Posterior vena cava (tissue), 2 donors: ENCODE measurements at regions not wholly inside any gene's neighbourhood (a gene's known extent, or its start where the extent isn't known, plus 50 kb on each side); places are given as distances from the start of the nearest gene placed in this dataset.

Experiments used
- DNase-seq: peaks from one replicate; pipeline ENCODE4 v3.0.0-alpha.2; 2020; ENCODE audit warnings: low spot score
- intact Hi-C, 2 donors: fragments of 100-400 bp; cut with DNase I; formaldehyde crosslinking; loops; one replicate each; pipeline versions ENCODE4 v1.14.1 to v1.14.2; 2022 to 2023
- donor health status: DM: yes; HTN: yes; CAD: no.
- donor health status: DM: yes; HTN: yes; CAD: no.

DNA sequence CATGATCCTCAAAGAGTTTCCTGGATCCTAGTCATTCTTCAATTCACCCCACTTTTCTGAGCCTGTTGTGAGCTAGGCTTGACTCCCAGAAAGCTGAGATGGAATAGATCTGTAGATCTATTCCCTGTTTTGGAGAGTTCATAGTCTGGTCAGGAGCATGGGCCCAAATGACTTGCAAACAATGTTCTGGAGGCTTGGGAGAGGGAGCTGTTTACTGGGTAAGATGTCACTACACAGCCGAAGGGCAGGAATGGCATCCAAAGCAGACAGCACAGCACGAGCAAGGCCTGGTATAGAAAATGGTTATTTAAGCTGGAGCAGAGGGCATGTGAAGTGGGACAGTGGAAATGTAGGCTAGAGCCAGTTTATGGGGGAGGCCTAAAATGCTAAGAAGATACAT, 152.5 kb upstream of the ALDH1B1 start:
- DNase-seq = no peak
- intact Hi-C loops = no loop called here

DNA sequence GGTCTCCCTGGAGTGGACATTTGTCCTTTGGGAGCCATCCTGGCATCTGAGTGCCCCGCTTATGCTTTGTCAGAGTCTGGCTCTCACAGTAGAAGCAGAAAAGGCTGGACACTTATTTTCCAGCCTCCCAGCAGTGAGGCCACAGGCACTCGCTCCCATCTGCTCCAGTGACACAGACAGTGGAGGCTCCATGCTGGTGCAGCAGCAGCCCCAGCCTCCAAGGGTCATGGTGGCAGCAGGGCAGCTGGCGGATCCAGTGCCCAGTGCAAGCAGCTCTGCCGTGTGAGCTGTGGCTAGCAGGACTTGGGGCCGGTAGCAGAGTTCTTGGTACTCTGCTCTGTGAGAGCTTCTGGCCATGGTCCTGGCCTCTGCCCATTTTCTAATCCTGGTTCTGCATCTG, 157.3 kb upstream of the ALDH1B1 start:
- intact Hi-C loops = no loop called here

DNA sequence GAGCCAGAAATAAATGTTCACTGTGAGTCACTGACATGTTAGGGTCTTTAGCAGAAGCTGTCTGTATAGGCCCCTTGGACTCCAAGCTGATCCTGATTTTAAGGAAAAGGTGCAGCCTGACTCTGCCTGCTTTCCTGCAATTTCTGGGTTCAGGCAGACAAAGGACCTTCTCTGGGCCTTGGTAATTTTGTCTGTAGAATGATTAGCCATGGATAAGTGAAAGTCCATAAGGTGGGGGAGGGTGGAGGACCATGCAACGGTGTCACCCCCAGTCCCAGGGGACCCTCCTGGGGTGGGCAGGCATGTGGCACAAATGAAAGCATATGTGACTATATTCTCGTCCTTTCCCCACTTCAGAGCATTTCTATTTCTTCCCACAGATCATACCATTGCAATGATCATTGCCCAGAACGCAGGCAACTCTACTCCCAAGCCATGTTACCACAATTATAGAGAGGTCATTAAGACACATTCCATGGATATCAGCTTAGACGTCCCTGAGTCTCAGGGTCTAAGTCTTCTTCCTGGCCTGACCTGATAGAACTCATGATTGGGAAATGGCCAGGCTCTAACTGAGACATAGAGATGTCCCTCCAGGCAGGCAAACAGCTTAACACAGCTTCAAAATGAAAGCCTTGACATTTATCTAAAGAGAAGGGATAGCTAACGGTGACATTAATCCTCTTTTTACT, 157.9 kb upstream of the ALDH1B1 start:
- no peak for DNase-seq
- intact Hi-C loops = no loop called here

More for the DNA sequence above, 157.3 kb upstream of the ALDH1B1 start:
- DNase-seq = no peak

DNA sequence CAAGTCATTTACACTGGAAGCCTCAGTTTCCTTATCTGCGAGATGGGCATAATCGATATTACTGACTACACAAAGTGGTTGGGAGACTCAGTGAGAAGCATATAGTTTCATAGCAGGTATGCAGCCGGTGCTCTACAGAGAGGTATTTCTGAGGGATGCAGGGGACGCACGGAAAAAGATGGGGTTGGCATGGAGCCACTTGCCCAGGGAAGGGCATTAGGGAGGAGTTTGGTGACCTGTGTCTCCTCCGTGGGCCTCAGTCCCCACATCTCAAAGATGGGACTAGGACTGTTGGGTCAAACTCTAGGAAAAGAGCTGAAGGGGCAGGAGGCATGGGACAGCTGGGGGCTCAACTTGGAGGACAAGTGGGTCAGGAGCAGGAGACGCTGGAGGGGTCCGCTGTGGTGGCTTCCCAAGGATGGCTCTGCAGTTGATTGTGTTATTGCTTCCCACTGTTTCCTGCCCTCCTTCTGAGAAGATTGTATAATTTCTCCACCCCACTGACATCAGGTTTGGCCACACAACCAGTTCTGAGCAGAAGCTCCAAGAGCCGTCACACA, 158.6 kb upstream of the ALDH1B1 start:
- intact Hi-C loops = no loop called here
- DNase-seq = no peak

DNA sequence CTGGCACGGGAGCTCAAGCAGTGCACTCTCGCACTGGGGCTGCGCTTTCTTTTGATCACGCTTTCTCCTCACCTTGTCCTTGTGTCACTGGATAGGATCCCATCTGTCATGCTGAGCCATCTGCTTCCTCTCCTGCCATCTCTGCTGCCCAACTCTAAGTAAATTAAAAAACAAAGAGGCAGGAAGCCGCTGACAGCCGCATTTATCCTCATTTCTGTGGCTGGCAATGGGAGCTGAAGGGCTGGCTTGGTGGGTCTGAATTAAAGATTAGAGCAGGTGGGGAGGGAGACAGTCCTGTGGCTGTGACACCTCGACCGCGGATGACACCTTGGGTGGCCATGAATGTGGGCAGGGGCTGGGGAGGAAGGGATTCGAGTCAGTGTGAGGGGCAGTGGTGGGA, 159.2 kb upstream of the ALDH1B1 start:
- intact Hi-C loops = no loop called here
- no peak for DNase-seq

DNA sequence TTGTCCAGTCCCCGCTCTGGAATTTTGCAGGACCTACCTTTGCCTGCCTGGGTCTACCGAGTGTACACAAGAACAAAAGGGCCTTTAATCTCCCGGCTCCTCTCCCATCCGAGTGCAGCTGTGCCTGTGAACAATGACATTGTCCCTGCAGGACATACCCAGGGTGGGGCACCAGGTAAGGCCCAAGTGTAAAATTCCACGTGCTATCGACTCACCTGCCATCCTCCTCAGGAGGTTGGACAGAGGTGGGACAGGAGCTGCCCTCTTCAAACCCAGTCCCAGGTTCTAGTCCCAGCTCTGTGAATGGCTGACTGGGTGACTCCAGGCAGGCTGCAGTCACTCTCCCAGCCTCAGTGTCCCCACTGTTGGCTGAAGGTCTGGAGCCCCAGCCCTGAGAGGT, 159.6 kb upstream of the ALDH1B1 start:
- DNase-seq = no peak
- intact Hi-C loops = no loop called here

DNA sequence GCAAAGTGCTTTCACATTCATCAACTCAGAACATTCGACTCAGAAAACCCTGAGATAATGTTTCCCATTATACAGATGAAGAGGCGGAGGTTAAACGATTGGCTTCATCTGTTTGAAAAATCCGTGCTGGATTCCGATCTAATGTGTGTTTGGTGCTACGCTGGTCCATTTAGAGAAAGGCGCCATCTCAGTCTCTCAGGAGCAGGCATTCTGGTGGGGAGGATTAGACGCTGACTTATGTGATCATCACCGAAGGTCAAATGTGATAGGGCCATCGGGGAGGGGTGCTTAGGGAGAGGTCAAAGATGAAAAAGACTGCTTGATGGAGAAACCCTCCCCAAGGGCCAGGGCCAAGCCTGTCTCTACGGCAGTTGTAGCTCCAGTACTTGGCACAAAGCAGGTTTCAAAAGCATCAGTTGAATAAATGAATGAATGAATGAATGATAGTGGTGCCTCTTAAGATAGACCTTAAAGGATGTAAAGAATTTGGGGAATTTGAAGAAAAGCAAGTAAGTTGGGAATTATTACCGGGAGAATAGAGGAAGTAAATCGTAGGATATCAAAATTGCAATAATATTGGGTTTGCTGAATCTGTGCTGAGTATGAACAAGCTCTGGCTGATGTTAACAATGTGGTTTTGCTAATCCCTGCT, 160.6 kb upstream of the SHB start:
- intact Hi-C loops = no loop called here
- no peak for DNase-seq

DNA sequence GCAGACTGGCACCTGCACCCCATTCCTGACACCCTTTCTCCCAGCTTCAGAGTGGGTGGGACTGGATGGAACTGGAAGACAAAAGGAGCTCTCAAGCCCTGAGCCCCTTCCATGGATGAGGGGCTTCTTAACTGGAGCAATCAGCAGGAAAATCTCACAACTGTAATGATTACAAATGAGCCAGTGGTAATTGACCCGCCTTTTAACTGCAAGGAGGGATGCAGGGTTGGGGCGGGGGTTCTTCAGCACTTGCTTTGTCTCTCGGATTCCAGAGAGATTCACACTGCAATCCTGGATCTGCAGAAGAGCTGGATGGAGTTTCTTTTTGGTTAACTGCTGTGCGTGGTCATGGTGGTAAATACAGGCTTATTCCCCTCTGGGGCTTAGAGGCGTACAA, 160.1 kb upstream of the SHB start:
- intact Hi-C loops = no loop called here
- no peak for DNase-seq

DNA sequence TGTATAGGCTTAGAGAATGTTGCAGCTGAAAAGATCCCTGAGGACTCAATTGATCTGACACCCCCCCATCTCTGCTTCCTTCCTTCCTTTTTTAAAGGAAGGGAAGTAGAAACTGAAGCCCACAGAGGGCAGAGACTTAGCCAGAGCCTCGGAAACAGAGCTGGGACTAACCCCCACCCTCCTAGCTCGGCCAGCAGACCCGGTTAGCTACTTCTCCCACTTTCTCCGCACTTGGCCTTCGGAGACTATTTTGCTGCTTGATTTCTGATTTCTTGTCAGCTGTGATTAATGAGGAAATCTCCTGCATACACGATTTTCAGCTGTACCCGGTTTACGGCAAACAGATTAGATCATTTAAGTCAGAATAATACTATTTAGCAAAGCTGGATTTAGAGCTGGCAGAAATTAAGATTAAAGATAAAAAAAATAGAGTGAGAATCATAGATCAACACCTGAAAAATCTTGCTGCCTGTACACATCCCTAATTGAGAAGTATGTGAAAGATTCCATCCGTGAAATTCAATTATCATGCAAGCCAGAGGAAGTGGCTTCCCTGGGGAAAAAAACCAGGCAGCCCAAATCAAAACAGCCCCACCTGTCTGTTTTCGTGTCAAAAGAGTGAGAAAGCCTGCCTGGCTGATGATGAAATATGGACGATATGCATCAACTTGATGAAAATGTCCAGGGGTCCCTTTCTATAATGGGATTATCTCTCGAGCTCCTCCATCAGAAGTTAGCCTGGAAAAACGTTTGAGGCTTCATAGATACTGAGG, 159.5 kb upstream of the SHB start:
- intact Hi-C loops = no loop called here
- DNase-seq = no peak

DNA sequence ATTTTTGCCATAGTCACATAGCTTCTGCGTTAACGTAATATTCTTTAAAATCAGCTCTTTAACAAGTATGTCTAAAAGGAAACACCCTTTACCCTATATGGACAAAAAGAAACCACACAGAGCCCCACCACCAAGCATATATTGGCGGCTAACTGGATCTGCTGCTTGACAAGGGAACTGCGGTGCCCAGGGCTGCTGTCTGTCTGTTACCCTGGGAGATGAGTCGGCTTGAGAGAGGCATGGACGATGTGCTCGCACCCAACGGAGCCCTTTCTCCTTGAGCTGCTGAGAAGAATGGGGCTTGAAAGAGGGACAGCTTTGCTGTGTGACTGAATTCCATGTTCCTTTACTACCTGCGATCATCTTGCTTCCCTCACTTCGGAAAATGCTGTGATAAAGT, 158.6 kb upstream of the SHB start:
- intact Hi-C loops = no loop called here
- no peak for DNase-seq

DNA sequence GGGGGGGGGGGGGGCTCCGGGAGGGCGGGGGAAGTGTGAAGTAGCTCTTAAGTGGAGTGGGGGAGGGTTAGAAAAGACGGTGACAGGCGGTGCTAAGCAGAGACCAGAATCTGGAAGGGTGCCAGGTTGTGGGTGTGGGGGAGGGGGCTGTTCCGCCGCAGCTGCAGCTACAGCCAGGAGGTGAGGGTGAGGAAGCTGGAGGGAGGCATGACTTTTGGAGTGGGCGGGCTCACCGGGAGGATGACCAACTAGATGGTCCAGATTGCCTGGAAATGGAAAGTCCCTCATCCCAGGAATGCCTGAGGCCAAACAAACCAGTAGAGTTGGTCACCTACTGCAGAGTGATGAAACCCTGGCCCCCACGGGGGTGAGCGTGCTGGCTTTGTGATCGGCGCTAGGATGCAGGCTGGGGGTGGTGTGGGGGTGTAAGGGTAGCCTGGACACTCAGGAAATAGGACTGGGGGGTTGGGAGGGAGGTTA, 158.1 kb upstream of the SHB start:
- intact Hi-C loops = no loop called here
- no peak for DNase-seq

DNA sequence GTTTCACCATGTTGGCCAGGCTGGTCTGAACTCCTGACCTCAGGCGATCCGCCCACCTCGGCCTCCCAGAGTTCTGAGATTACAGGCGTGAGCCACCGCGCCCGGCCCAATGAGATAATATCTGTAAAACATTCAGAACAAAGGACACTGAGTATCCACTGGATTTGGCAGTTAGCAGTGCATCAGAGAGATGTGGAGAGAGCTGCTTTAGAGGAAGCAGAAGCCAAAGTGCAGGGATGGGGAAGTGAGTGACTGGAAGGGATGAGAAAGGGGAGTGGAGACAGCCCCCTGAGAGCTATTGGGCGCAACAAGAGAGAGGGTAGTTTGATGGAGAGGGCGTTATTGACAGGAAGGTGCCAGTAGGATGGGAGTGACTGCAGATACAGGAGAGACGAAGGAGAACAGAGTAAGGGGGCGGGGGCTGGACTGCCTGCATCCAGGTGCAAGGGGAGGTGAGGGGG, 157.5 kb upstream of the SHB start:
- intact Hi-C loops = no loop called here
- DNase-seq = no peak

DNA sequence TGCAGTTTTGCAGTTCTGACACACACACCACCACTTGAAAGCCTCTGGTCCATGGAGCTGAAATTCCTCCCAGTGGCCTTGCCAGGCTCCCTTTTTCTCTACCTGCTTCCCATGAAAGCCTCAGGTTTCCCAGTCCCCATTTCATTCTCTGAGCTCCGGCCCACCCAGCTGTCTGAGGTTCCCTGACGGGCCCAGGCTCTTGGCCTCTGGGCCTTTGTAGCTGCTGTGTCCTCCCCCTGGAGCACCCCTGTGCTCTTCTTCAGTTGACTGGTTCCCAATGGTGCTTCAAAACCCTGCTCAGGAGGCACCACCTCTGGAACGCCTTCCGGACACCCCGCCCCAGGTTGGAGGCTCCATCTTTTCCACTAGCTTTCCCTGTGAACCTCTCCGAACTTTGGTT, 155.9 kb upstream of the SHB start:
- no peak for DNase-seq
- intact Hi-C loops = no loop called here

DNA sequence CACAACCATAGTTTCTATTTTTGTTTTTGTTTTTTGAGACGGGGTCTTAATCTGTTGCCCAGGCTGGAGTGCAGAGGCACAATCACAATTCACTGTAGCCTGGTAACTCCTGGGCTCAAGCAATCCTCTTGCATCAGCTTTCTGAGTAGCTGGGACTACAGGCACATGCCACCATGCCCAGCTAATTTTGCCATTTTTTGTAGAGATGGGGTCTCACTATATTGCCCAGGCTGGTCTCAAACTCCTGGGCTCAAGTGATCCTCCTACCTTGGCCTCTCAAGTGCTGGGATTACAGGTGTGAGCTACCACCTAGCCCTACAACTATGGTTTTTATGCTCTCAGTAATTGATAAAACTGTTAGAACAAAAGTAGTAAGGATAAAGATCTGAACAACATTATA, 147.5 kb upstream of the SHB start:
- intact Hi-C loops = no loop called here
- no peak for DNase-seq

DNA sequence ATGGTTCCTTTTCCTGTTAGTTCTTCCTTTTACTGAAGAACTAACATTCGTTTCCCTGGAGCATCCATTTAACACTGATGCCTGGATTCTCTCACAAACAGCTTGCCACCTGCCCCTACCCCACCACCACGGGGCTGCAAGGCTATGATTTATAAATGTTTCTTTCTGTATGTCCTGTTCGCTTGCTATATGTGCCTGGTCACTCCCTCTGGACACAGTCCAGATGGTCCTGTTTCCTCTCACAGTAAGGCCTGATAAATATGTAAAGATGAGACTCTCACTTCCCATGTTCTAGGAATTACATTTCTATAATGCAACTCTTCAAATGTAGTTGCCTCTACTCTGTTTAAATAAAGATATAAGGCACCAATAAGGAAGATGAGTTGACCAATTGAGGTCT, 146.4 kb upstream of the SHB start:
- intact Hi-C loops = no loop called here
- DNase-seq = no peak

DNA sequence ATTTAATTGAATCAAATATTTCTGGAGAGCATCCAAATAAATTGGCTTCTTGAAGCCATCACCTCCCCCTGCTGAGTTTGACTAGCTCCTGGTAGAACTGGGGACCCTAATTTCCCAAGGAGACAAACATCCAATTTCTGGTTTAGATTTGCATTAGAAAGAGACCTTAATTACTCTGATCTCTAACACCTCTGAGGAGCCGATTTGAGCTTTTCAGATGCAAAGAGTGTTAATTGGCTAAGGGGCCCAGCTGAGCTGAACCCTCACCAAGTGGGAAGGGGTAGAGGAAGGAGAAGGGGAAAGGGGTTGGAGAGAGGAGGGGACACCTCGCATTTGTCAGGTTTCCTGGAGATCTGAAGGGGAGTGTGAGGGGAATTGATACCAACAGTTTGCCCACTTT, 145.4 kb upstream of the SHB start:
- DNase-seq = no peak

DNA sequence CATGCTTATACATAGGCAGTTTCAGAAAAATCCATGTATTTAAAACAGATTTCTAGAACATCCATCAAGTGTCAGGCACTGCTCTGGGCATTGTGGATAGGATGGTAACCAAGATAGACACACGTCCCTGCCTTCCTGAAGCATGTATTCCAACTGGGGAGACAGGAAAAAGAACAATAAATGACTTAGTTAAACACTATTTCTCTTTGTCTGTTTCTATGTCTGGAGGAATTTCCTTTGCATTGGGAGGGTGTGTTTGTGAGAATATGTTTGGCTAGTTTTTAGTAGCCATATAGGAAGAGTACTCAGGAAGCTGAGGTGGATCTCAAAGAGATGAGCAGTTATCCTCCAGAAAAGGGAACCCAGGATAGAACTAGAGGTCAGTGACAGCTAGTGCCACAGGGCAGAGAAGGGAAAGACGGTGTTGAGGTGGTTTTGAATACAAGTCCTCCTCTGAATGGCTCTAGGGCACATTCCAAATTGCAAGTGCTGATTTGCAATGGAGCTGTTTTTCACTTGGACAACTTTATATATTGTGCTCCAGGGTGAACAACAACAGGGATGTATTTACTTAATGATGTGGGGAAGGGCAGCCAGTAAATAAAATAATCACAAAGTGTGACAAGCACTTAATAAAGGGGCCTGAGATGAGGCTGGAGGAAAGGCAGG, 144.7 kb upstream of the SHB start:
- DNase-seq = no peak
- intact Hi-C loops = no loop called here

More for the DNA sequence above, 145.4 kb upstream of the SHB start:
- intact Hi-C loops = no loop called here

DNA sequence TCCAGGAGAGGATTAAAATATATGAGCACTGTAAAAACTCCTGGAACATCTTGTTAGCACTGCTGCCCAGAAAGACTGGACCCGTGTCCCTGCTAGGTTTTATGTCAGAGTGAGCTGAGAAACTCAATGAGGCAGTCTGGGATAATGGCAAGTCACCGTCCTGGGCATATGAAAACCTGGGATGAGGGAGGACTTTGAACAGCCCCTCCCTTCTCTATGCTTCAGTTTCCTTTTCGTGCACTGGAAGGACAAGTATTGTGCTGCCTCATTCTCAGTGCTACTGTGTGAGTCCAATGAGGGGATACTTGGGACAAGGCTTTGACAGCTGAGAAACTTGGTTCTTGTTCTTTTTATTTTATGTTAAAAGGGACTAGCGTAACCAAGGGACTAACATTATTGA, 143.0 kb upstream of the SHB start:
- intact Hi-C loops = no loop called here

DNA sequence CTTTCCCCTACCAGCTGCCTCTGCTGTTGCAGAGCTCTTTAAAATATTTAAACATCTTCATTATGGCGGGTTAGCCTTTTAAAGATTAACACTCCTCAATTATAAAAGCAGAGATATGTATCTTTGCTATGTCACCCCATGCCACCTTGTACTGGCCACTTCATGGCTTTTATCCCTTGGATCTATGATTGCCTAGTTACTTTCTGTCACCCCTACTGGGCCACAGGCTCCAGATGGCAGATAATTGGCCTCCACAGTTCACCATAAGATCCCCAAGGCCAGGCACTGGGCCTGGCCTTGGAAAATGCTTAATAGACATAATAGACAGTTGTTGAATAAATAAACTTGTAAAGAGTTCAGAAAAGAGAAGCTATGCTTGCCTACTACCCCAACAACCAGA, 142.0 kb upstream of the SHB start:
- no peak for DNase-seq
- intact Hi-C loops = no loop called here

More for the DNA sequence above, 143.0 kb upstream of the SHB start:
- no peak for DNase-seq
